Mammary epithelial cell (primary cell): ENCODE measurements at regions not wholly inside any gene's neighbourhood (a gene's known extent, or its start where the extent isn't known, plus 50 kb on each side); places are given as distances from the start of the nearest gene placed in this dataset.

Source experiments
- EZH2 ChIP-seq: IDR thresholded peaks from 2 replicates; pipeline ENCODE4 v1.6.1; 2012; ENCODE audit warnings: low read length, inconsistent platforms, borderline replicate concordance
- TF ChIP-seq, protein P1 (sequence below), 2 donors: IDR thresholded peaks in 1 of 2; conservative IDR thresholded peaks in 1 of 2; 2 replicates each; pipeline ENCODE4 v1.5.1; 2011 to 2012; ENCODE audit warnings: inconsistent platforms in 2 of 2, low read length in 2 of 2, mild to moderate bottlenecking in 2 of 2, control low read depth in 1 of 2, low read depth in 1 of 2; ENCODE audit not compliant: insufficient read depth in 1 of 2; ENCODE audit errors: extremely low read depth in 1 of 2

DNA sequence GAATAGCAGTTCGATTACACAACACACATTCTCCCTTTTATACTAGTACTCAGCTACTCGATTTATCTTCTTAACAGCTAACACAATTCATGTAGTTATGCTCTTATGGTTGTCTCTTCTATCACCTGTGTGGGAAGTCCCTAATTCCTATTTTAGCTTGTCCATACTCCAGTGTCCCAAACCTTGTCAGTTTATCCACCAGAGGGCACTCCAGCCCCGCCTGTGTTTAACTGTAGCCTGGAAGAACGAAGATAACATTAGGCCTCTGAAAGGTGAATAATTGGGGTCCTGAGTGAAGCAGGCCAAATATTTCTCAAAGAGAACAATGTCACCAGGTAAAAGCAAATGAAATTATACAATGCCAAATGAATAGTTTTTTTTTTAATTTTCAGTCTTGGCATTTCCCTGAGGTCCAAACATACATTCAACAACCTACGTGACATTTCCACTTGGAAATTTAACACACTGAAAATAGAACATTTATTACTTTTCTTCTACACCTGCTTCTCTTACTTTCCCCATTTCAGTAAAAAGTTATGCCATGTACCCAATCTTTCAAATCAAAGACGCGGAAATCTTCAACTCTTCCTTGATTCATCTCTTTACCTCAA is 560.7 kb downstream of the HTR1A start:
- TF ChIP-seq, protein P1, sequence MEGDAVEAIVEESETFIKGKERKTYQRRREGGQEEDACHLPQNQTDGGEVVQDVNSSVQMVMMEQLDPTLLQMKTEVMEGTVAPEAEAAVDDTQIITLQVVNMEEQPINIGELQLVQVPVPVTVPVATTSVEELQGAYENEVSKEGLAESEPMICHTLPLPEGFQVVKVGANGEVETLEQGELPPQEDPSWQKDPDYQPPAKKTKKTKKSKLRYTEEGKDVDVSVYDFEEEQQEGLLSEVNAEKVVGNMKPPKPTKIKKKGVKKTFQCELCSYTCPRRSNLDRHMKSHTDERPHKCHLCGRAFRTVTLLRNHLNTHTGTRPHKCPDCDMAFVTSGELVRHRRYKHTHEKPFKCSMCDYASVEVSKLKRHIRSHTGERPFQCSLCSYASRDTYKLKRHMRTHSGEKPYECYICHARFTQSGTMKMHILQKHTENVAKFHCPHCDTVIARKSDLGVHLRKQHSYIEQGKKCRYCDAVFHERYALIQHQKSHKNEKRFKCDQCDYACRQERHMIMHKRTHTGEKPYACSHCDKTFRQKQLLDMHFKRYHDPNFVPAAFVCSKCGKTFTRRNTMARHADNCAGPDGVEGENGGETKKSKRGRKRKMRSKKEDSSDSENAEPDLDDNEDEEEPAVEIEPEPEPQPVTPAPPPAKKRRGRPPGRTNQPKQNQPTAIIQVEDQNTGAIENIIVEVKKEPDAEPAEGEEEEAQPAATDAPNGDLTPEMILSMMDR (conservative IDR thresholded peaks at IDR 0.05 in 1 of 2, IDR thresholded peaks at IDR 0.05 in 1 of 2; ENCODE audit: extremely low read depth in 1 of 2, insufficient read depth in 1 of 2, low read depth in 1 of 2, low read length in 2 of 2): peak; percentile 86 to 89
- no peak for TF ChIP-seq EZH2
